ENCODE measurements at regions not wholly inside any gene's neighbourhood (a gene's known extent, or its start where the extent isn't known, plus 50 kb on each side); places are given as distances from the start of the nearest gene placed in this dataset.

- no peak for DNase-seq (ENCODE audit: low spot score)
Observed at GRCh38 chr10:28963539-28964221, 286.4 kb downstream of the BAMBI start.

GRCh38 chr10:28965937-28966336 lies 288.6 kb downstream of the BAMBI start:
- no peak for DNase-seq (ENCODE audit: low spot score)

GRCh38 chr10:28967031-28967430 lies 289.7 kb downstream of the BAMBI start:
- no peak for DNase-seq (ENCODE audit: low spot score)

- DNase-seq (ENCODE audit: low spot score) = no peak
Observed at GRCh38 chr10:28969413-28969812, 292.1 kb downstream of the BAMBI start.

- DNase-seq (ENCODE audit: low spot score) = no peak
Observed at GRCh38 chr10:28970231-28970630, 292.9 kb downstream of the BAMBI start.

GRCh38 chr10:28971255-28971654 lies 293.9 kb downstream of the BAMBI start:
- no peak for DNase-seq (ENCODE audit: low spot score)

GRCh38 chr10:28971764-28972163 lies 294.4 kb downstream of the BAMBI start:
- DNase-seq (ENCODE audit: low spot score) = no peak

- DNase-seq (ENCODE audit: low spot score) = no peak
Observed at GRCh38 chr10:28973309-28973972, 296.1 kb downstream of the BAMBI start.

- no peak for DNase-seq (ENCODE audit: low spot score)
Observed at GRCh38 chr10:28975891-28976531, 298.7 kb downstream of the BAMBI start.

GRCh38 chr10:28977518-28977917 lies 300.2 kb downstream of the BAMBI start:
- DNase-seq (ENCODE audit: low spot score) = no peak

- DNase-seq (ENCODE audit: low spot score) = no peak
Observed at GRCh38 chr10:28980264-28980663, 302.9 kb downstream of the BAMBI start.

- no peak for DNase-seq (ENCODE audit: low spot score)
Observed at GRCh38 chr10:28981007-28981406, 303.7 kb downstream of the BAMBI start.

GRCh38 chr10:28982974-28983373 lies 305.7 kb downstream of the BAMBI start:
- no peak for DNase-seq (ENCODE audit: low spot score)

GRCh38 chr10:28983799-28984198 lies 305.1 kb upstream of the LYZL1 start:
- DNase-seq (ENCODE audit: low spot score) = no peak

- DNase-seq (ENCODE audit: low spot score) = no peak
Observed at GRCh38 chr10:28984431-28984830, 304.4 kb upstream of the LYZL1 start.

- DNase-seq (ENCODE audit: low spot score) = no peak
Observed at GRCh38 chr10:28985137-28985885, 303.6 kb upstream of the LYZL1 start.

GRCh38 chr10:28986117-28986792 lies 302.6 kb upstream of the LYZL1 start:
- no peak for DNase-seq (ENCODE audit: low spot score)

- DNase-seq (ENCODE audit: low spot score) = no peak
Observed at GRCh38 chr10:28986856-28987255, 302.0 kb upstream of the LYZL1 start.

- no peak for DNase-seq (ENCODE audit: low spot score)
Observed at GRCh38 chr10:28987555-28988320, 301.1 kb upstream of the LYZL1 start.

- no peak for DNase-seq (ENCODE audit: low spot score)
Observed at GRCh38 chr10:28988980-28989379, 299.9 kb upstream of the LYZL1 start.
